H9 (cell line): ENCODE measurements at regions not wholly inside any gene's neighbourhood (a gene's known extent, or its start where the extent isn't known, plus 50 kb on each side); places are given as distances from the start of the nearest gene placed in this dataset.

Experiments
- DNase-seq: peaks from one replicate; pipeline ENCODE4 v3.0.0-alpha.2; 2017
- H2AFZ ChIP-seq: one replicate; pipeline ENCODE4 v1.6.1; 2013; ENCODE audit warnings: mild to moderate bottlenecking, low read length, control low read depth, moderate library complexity
- H2AK5ac ChIP-seq: 2 replicates; pipeline ENCODE4 v1.6.1; 2013; ENCODE audit warnings: low read length, control low read depth, mixed read lengths; ENCODE audit not compliant: insufficient read length
- H2BK120ac ChIP-seq: one replicate; pipeline ENCODE4 v1.6.1; 2013; ENCODE audit warnings: low read depth, mild to moderate bottlenecking, low read length, control low read depth, inconsistent platforms; ENCODE audit not compliant: poor library complexity, severe bottlenecking
- H2BK12ac ChIP-seq: 2 replicates; pipeline ENCODE4 v1.6.1; 2013; ENCODE audit warnings: low read length, control low read depth, mixed read lengths, low read depth; ENCODE audit not compliant: insufficient read length
- H2BK15ac ChIP-seq: 2 replicates; pipeline ENCODE4 v1.6.1; 2013; ENCODE audit warnings: low read depth, low read length, control low read depth
- H2BK20ac ChIP-seq: one replicate; pipeline ENCODE4 v1.6.1; 2013; ENCODE audit warnings: low read depth, mild to moderate bottlenecking, low read length, control low read depth, inconsistent platforms; ENCODE audit not compliant: poor library complexity, severe bottlenecking
- H2BK5ac ChIP-seq: 2 replicates; pipeline ENCODE4 v1.6.1; 2013; ENCODE audit warnings: low read length, control low read depth, mixed read lengths; ENCODE audit not compliant: insufficient read length
- H3K14ac ChIP-seq: 2 replicates; pipeline ENCODE4 v1.6.1; 2013; ENCODE audit warnings: low read length, control low read depth; ENCODE audit not compliant: insufficient read depth
- H3K18ac ChIP-seq: 2 replicates; pipeline ENCODE4 v1.6.1; 2013; ENCODE audit warnings: low read depth, mild to moderate bottlenecking, mixed read lengths, low read length, control low read depth; ENCODE audit not compliant: insufficient read length
- H3K23ac ChIP-seq: 2 replicates; pipeline ENCODE4 v1.6.1; 2013; ENCODE audit warnings: low read length, control low read depth, mixed read lengths, low read depth; ENCODE audit not compliant: insufficient read length
- H3K23me2 ChIP-seq: 2 replicates; pipeline ENCODE4 v1.6.1; 2013; ENCODE audit warnings: low read depth, mild to moderate bottlenecking, mixed read lengths, low read length, control low read depth; ENCODE audit not compliant: insufficient read length, poor library complexity, severe bottlenecking
- H3K27ac ChIP-seq: 2 replicates; pipeline ENCODE4 v1.5.1; 2013; ENCODE audit warnings: low read length, control low read depth, mixed read lengths, low read depth; ENCODE audit not compliant: insufficient read length
- H3K27me3 ChIP-seq: 2 replicates; pipeline ENCODE4 v1.6.1; 2013; ENCODE audit warnings: low read length, control low read depth, inconsistent platforms; ENCODE audit not compliant: insufficient read depth
- H3K4ac ChIP-seq: 2 replicates; pipeline ENCODE4 v1.6.1; 2013; ENCODE audit warnings: low read depth, mild to moderate bottlenecking, control low read depth, inconsistent platforms, low read length, moderate library complexity
- H3K4me1 ChIP-seq: 2 replicates; pipeline ENCODE4 v1.6.1; 2013; ENCODE audit warnings: low read length, control low read depth, inconsistent platforms; ENCODE audit not compliant: insufficient read depth
- H3K4me2 ChIP-seq: 2 replicates; pipeline ENCODE4 v1.6.1; 2013; ENCODE audit warnings: low read length, control low read depth, mixed read lengths; ENCODE audit not compliant: insufficient read length, insufficient read depth
- H3K56ac ChIP-seq: 2 replicates; pipeline ENCODE4 v1.6.1; 2013; ENCODE audit warnings: low read depth, mild to moderate bottlenecking, mixed read lengths, low read length, control low read depth; ENCODE audit not compliant: insufficient read length
- H3K79me1 ChIP-seq: 2 replicates; pipeline ENCODE4 v1.6.1; 2013; ENCODE audit warnings: low read depth, mild to moderate bottlenecking, moderate library complexity, low read length, control low read depth, inconsistent platforms; ENCODE audit not compliant: insufficient read depth, poor library complexity, severe bottlenecking
- H3K79me2 ChIP-seq: 2 replicates; pipeline ENCODE4 v1.6.1; 2013; ENCODE audit warnings: low read length, control low read depth, inconsistent platforms; ENCODE audit not compliant: insufficient read depth
- H3K9ac ChIP-seq: 2 replicates; pipeline ENCODE4 v1.6.1; 2013; ENCODE audit warnings: low read length, control low read depth, mixed read lengths; ENCODE audit not compliant: insufficient read length; ENCODE audit errors: extremely low read depth
- H3K9me3 ChIP-seq: one replicate; pipeline ENCODE4 v1.6.1; 2013; ENCODE audit warnings: low read depth, low read length, inconsistent platforms; ENCODE audit not compliant: control insufficient read depth
- H3T11ph ChIP-seq: one replicate; pipeline ENCODE4 v1.6.1; 2013; ENCODE audit warnings: mild to moderate bottlenecking, low read length, control low read depth, inconsistent platforms
- H4K20me1 ChIP-seq: one replicate; pipeline ENCODE4 v1.6.1; 2013; ENCODE audit not compliant: control insufficient read depth, insufficient read length, insufficient read depth
- H4K5ac ChIP-seq: 2 replicates; pipeline ENCODE4 v1.6.1; 2013; ENCODE audit warnings: low read depth, mild to moderate bottlenecking, mixed read lengths, low read length, control low read depth; ENCODE audit not compliant: insufficient read length
- H4K8ac ChIP-seq: replicated peaks from 2 replicates; pipeline ENCODE4 v1.6.1; 2013; ENCODE audit warnings: low read length, control low read depth, mixed read lengths, low read depth; ENCODE audit not compliant: insufficient read length
- H4K91ac ChIP-seq: 2 replicates; pipeline ENCODE4 v1.6.1; 2013; ENCODE audit warnings: low read depth, mild to moderate bottlenecking, moderate library complexity, mixed read lengths, low read length, control low read depth; ENCODE audit not compliant: insufficient read length
- H3K27ac Mint-ChIP-seq, 3 experiments: 2 replicates in 2 of 3; 3 replicates in 1 of 3; pipeline ENCODE4 v1.8.0; 2020 to 2021; ENCODE audit warnings: mixed read lengths in 3 of 3, mild to moderate bottlenecking in 1 of 3, moderate library complexity in 1 of 3
- H3K27me3 Mint-ChIP-seq: 2 replicates; pipeline ENCODE4 v1.8.0; 2021; ENCODE audit warnings: low read depth, mild to moderate bottlenecking, moderate library complexity, mixed read lengths
- H3K36me3 Mint-ChIP-seq, 3 experiments: 2 replicates in 2 of 3; 3 replicates in 1 of 3; pipeline ENCODE4 v1.8.0; 2020 to 2021; ENCODE audit warnings: low read depth in 3 of 3, mixed read lengths in 3 of 3; ENCODE audit not compliant: insufficient read depth in 1 of 3
- H3K4me1 Mint-ChIP-seq, 2 experiments: 2 replicates each; pipeline ENCODE4 v1.8.0; 2020; ENCODE audit warnings: mixed read lengths in 2 of 2
- H3K4me3 Mint-ChIP-seq, 2 experiments: 2 replicates in 1 of 2; 3 replicates in 1 of 2; pipeline ENCODE4 v1.8.0; 2020 to 2021; ENCODE audit warnings: mild to moderate bottlenecking in 2 of 2, mixed read lengths in 2 of 2, moderate library complexity in 1 of 2
- H3K9me3 Mint-ChIP-seq, 2 experiments: 2 replicates in 1 of 2; 3 replicates in 1 of 2; pipeline ENCODE4 v1.8.0; 2020; ENCODE audit warnings: mild to moderate bottlenecking in 2 of 2, mixed read lengths in 2 of 2, moderate library complexity in 1 of 2
- CTCF ChIP-seq: fragments of 200-600 bp; sonication (generic); conservative IDR thresholded peaks from 3 replicates; pipeline ENCODE4 v1.8.0; 2021; ENCODE audit warnings: antibody characterized with exemption, mild to moderate bottlenecking
- WGBS: extraction: QIAGEN DNeasy Blood & Tissue Kit; methylation state at CpG from one replicate; pipeline ENCODE4 v1.1.7; 2013; ENCODE audit warnings: missing lambda C conversion rate, low lambda C conversion rate, mixed read lengths; ENCODE audit not compliant: insufficient read length; ENCODE audit errors: extremely low coverage; 5-methylcytosine and 5-hydroxymethylcytosine counted together

- Histone ChIP-seq H3K23me2 (no peaks in the 10 kb centered on the region), H3K79me2 (no peaks in the 10 kb centered on the region), H3K79me1 (no peaks in the 10 kb centered on the region), H2AK5ac (no peak overlapping the region), H3T11ph (no peak overlapping the region), H3K23ac (no peak overlapping the region), H2AFZ (no peak overlapping the region), H3K18ac (no peak overlapping the region), H4K5ac (no peak overlapping the region), H3K9ac (no peak overlapping the region), H2BK15ac (no peak overlapping the region), H4K91ac (no peak overlapping the region), H3K4ac (no peak overlapping the region), H3K56ac (no peak overlapping the region), H3K27me3 (no peaks in the 10 kb centered on the region), H2BK20ac (no peak overlapping the region), H4K20me1 (no peaks in the 10 kb centered on the region), H3K4me1 (no peaks in the 10 kb centered on the region; the same call in 1 of the 2 replicates), H2BK120ac (no peak overlapping the region), H2BK12ac (no peak overlapping the region), H2BK5ac (no peak overlapping the region), H3K27ac (no peak overlapping the region), H3K9me3 (no peaks in the 10 kb centered on the region), H4K8ac (no peak overlapping the region), H3K14ac (no peak overlapping the region), H3K4me2 (no peak overlapping the region)
- Mint-ChIP-seq H3K27ac (no peak overlapping the region; a peak in 1 of 7 replicates), H3K36me3 (no peaks in the 10 kb centered on the region), H3K27me3 (no peaks in the 10 kb centered on the region), H3K9me3 (no peaks in the 10 kb centered on the region), H3K4me3 (no peak overlapping the region), H3K4me1 (no peaks in the 10 kb centered on the region)
- WGBS = no CpG with 5 or more reads among the region's 1 CpG
- DNase-seq = no peak
- no peak for TF ChIP-seq CTCF
Observed at GRCh38 chr5:91474201-91474600, 91.1 kb upstream of the ARRDC3 start.
